HG03342 (cell line): ENCODE measurements at regions not wholly inside any gene's neighbourhood (a gene's known extent, or its start where the extent isn't known, plus 50 kb on each side); places are given as distances from the start of the nearest gene placed in this dataset.
"Not testable (repeated sequence)": the region's sequence is repeated elsewhere in the genome, so short reads cannot be mapped to it uniquely, and the experiment has no call there.

Experiments used
- ATAC-seq: cut with Tn5 transposase; IDR thresholded peaks from one replicate; pipeline ENCODE4 v1.9.1; 2021; ENCODE audit warnings: mild to moderate bottlenecking, moderate library complexity; ENCODE audit not compliant: unreplicated experiment

DNA sequence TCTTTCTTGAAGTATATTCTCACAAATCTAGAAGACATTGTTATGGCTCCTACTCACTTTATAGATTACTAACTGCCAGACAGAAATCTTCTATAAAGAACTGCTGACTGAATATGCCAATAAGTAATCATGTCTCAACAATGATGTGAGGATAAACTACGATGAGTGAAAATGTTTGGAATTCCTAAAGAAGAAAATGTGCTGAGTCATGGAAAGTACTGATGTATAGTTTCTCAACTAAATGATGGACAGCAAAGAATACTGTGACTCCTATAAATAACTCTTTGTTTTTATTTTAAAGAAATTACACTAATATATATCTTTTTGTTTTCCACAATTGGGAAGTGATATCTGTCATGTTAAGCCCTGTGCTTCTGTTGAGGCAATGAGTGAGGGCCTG lies 232.9 kb downstream of the LNPK start:
- ATAC-seq, result no peak

DNA sequence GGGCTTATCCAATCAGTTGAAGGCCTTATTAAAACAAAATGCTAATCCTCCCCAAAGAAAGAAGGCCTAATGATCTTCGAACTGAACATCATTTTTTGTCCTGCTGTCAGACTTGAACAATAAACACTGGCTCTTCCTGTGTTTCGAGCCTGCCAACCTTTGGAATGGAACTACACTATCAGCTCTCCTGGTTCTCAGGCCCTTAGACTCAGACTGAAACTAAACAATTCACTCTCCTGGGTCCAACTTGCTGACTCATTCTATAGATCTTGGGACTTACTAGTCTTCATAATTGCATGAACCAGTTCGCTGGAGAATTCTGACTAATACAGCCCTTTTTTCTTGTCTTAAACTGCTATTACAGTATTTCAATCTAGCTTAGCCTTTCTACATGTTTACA lies 235.2 kb downstream of the LNPK start:
- no peak for ATAC-seq

DNA sequence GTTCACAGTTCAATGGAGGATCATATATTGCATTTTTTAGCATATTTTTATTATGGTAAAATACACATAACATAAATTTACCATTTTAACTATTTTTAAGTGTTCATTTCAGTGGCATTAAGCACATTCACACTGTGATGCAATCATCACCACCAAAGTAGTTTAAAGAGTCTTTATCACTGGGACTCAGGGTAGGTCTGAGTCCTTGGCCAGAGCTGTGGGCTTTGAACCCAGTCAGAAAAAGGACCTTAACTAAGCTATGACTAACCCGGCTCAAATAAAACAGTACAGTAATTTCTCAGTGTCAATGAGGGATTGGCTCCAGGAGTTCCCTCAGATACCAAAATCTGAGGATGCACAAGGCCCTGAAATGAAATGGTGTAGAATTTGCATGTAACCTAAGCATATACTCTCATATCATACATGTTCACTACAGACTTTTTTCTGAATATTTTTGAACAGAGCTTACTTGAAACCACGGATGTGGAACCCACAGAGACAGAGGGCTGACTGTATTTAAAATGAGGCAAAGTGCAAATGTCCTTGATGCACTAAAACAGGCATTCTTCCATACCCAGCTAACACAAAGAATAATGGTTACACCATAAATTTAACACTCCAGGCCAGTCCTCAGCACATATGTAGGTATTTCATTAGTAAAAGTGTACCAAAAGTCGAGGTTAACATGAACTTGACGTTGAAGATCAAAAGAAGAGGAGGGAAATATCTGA lies 246.2 kb downstream of the LNPK start:
- no peak for ATAC-seq

DNA sequence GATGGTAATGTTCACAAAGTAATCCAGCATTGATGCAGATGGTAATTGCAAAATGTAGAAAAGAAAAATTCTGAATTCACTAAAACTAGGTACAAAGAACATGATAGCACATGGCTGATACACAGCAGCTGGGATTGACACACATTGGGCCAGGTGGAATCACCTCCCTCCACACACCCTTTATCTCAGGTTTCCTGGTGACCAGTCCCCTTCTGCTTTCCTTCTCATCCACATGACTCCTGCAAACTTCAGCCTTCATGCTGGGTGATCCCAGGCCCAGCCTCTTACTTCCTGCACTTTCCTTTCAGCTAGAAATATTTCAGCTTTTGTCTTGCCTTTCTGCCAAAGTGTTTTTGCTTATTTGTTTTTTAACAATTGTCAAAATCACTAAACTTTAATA lies 246.9 kb downstream of the LNPK start:
- ATAC-seq, result no peak

DNA sequence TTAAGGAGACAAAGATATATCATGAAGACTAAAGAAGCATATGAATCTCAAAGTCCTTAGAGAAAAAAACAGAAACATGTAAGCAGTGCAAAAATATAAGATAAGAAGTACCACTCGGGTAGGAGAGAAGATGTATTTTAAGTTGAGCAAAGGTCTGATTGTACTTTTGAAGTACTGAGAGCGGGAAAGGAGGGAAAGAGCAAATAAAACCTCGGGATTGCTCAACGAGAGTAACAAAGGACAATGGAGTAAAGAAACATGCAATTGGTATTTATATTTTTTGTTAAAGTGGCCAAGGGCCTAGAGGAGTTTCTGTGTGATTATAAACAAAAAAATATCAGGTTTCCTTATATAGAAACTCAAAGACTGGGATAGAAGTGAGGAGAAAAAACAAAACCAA lies 251.9 kb downstream of the LNPK start:
- no peak for ATAC-seq

DNA sequence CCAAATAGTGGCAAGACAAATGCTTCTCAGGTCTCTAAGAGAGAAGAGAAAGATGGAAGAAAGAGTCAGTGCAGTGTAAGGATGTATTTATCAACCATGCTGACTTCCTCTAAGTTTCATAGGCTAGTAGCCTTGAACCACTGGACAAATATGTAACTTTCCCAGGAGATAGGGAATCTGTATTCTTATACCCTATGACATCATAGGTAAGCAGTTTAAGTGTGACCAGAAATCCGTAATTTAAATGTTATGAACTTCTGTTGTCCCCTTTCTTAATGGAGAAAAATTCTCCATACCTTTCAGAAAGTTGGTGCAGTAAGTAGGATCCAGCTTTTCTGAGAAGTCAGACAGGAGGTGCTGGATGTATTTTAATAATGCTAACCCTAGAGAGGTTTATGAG lies 256.2 kb downstream of the LNPK start:
- no peak for ATAC-seq

DNA sequence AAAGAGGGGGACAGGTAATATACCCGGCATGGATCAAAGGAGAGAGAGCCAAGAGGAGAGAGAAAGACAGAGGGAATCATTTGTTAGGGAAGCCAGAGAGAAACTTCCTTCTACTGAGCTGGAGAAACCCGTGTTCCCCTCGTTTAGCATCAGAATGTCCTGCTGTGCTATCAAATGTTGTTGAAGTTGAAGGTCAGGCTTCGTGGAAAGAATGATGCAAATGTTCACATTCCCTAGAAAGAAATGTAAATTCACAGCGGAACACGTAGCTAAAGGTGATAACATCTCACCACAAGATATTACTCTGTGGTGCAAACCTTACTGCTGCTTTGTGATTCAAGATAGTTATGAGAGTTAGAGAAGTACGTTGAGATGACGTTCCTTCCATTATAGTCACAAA lies 258.1 kb downstream of the LNPK start:
- no peak for ATAC-seq

DNA sequence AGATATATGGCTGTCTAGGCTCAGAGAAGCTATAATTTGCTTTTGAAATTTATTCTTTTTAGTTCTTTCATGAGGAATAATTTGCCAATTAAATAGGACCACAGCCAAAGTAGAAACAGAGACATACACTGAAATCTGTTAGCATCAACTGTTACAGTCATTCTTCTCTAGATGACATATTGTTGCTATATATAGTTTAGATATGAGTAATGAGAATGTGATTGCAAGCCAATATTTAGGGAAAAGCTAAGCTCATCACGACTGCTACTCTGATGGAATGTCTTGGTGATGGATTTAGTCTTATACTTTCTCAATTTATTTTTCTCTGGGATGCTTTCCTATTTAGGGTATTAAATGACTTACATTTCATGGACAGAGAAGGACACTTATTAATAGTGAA lies 259.1 kb downstream of the LNPK start:
- no peak for ATAC-seq

DNA sequence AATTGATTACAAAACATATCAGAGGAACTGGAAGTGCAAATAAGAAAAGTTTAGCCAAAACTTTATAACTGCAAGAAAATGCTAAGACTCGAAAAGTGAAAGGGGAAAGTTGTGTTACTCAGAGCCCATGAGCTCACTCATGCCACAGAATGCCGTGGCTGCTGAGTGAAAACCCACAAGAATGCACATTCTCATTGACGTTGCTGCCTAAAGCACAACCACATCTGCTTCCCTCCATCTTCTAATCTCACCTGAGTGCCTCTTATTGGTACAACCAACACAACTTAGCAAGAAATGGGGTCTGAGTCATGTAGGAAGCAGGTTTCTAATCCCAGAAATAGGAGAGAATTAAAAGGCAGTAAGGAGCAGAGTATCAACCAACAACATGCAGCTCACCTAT lies 259.7 kb downstream of the LNPK start:
- ATAC-seq, result no peak

DNA sequence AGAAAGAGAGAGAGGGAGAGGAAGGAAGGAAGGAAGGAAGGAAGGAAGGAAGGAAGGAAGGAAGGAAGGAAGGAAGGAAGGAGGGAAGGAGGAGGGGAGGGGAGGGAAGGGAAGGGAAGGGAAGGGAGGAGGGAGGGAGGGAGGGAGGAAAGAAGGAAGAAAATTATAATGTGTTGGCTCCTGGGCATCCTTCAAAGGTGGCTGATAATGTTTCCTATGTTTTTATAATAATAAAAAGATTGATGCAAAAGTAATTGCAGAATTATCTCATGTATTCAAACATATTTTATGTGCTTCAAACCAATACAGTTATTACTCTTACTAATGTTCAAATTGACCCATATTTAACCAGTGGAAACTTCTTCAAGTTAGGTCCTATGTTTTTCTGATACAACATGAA lies 260.9 kb downstream of the LNPK start:
- no peak for ATAC-seq

DNA sequence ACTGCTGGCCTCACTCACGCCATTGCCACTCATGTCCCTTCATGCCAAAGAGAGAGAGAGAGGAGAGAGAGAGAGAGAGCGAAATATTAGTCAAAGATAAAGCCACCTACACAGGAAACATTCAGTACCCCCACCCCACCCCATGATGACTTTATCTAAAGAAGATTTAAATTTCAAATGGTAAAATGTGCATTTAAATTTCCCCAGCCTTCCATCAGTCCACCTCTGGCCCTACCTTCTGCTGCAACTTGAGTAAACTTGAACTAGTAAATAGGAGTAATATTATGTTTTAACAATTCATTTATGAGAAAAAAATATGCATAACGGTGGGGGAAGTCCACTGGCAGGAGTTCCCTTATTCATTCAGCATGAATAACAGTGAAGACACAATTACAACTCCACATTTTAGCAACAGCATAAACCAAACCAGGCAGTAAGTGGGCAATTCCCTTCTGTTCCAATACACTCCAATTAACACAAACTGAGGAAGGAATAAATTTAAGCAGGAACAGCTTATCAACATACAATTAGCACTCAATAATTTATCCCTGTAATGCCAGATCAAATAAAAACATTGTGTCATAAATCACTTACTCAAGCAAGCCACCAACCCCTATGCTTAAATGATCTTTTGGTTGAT lies 264.2 kb downstream of the LNPK start:
- no peak for ATAC-seq

DNA sequence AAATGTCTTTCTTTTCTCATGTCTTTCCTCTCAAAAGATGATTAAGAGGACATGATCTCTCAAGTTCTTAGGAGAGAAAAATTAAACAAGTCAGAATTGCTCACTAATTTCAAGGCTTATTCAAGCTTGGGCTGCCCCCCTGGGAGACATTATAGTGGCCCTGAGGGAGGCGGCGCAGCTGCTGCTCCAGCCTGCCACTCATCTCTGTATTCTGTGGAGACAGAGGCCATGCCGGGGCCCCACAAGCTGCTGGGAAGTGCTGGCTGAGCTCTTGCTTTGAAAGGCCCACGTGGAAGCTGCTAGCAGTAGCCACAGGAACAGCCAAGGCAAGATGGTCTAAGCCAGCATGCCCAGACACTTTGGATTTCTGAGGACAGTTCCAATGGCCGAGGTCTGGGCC lies 267.4 kb downstream of the LNPK start:
- ATAC-seq, result no peak

DNA sequence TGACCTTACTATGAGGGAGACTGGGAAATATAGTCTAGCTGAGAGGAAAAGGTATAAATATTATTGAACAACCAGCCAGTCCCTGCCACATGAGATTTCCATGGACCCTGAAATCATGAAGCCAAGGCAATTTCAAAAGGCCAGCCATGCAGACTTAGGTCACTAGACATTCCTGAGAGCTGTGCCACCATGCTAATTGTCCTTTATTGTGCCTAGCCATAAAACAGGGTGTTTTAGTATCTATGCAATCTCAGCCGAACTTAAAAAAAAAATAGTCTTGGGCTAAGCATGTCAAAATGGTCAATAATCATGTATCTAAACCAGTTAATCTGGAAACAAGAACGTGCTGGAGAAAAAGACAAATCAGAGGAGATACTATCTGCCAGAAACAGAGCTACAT lies 269.5 kb downstream of the LNPK start:
- ATAC-seq, result no peak

DNA sequence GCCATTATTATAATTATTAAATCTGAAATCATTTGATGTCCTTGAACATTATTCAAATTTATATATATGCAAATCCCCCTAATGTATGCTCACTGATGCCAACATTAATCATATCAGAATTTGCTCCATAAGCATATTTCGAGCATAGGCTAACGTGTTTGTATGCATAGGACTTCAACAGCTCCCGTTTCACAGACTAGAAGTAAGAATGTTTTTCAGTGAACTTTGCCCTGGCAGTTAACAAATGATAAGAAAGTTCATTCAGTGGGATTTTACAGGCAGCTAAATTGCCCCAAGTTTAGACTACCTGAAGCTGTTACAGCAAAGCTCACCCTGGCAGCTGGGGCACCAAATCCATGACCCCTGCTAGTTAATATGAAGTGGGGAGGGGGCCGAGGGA lies 272.0 kb downstream of the LNPK start:
- ATAC-seq, result no peak

DNA sequence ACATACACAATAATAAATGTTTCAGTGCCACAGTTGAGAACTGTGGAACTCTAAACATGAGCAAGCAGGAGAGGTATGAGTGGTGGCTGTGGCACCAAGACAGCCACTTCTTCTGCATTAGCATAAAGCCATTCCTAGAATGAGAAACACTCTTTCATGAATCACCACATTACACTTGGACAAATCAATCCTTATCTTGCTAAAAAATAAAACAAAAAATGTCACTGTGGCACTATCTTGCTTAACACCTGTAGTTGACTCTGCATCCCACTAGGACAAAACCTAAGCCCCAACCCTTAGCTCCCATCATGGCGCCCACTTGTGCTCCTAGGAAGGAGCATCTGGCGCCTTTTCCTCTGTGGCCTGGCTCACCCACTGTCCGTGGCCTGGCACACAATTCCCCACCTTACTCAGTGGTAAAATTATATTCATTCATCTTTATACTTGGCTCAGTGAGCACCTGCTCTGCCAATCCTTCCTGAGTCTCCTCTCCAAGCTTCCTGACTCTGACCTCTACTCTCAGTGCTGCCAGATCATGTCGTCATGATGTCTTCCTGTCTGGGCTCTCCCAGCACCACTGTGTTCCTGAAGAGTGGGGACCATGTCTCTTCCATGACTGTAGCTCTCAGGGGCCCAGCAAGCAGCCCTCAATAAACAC lies 272.9 kb downstream of the LNPK start:
- ATAC-seq, result no peak

DNA sequence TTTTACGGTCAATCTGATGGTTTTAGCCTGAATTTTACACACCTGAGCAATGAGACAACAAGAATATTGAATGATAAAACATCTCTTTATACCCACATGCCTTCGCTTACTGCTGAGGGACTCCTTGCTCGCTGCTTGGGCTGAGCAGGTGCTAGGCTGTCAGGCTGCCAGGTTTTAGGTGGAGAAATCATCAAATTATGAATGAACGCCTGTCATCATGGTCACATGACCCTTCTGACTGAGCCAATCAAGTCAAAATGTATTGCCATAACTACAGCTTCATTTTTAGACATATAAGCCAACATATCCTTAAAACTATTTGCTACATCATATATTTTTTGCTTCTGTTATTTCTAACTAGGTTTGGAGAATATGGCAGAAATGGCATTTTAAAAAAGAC lies 274.0 kb downstream of the LNPK start:
- no peak for ATAC-seq

DNA sequence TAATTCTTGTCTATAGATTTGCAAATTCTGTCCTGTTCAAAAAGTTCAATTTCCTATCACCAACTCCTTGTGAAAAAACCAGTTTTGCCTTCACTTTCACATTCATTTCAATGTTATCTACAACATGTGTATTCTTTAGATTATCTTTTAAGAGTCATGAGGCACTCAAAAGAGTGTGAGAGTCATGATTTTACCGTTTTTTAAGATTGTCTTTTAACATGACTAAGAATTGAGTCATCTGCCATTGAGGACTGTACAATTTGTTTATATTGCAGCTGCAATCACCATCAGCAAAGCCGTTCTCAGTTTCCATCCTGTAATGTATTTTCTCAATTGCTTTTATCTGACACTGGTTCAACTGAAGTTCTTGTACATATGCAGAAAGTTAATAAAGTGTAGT lies 275.8 kb downstream of the LNPK start:
- no peak for ATAC-seq

DNA sequence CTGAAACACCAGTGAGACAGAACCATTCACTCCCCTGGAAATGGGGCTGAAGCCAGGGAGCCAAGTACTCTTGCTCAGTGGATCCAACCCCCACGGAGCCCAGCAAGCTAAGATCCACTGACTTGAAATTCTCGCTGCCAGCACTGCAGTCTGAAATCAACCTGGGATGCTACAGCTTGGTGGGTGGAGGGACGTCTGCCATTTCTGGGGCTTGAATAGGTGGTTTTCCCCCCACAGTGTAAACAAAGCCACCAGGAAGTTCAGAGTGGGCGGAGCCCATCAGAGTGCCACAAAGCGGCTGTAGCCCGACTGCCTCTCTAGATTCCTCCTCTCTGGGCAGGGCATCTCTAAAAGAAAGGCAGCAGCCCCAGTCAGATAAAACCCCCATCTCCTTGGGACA lies 292.8 kb downstream of the LNPK start:
- no peak for ATAC-seq

DNA sequence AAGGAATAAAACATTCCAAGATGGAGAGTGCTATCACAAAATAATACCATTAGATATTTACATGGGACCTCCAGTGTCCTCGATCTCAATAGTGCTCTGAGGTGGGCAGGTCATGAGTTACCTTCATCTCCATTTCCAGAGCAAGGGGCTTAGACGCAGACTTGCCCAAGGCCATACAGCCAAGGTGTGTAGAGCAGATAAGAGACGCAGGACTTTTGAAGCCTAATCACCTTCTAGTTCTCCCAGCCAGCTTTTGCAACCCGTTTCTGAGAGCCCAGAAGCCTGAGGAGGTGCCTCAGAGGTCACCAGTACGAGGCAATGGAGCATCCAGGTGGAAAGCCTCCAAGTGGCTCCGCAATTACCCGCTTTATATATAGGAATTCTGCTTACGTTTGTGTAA lies 294.7 kb downstream of the LNPK start:
- ATAC-seq, result no peak

DNA sequence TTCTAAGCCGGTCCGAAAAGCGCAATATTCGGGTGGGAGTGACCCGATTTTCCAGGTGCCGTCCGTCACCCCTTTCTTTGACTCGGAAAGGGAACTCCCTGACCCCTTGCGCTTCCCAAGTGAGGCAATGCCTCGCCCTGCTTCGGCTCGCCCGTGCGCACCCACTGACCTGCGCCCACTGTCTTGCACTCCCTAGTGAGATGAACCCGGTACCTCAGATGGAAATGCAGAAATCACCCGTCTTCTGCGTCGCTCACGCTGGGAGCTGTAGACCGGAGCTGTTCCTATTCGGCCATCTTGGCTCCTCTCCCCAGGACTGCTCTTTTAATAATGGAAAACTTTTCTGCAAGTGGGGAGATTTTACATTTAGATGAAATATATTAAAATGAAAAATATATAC lies 297.5 kb downstream of the LNPK start:
- not testable (repeated sequence) for ATAC-seq

DNA sequence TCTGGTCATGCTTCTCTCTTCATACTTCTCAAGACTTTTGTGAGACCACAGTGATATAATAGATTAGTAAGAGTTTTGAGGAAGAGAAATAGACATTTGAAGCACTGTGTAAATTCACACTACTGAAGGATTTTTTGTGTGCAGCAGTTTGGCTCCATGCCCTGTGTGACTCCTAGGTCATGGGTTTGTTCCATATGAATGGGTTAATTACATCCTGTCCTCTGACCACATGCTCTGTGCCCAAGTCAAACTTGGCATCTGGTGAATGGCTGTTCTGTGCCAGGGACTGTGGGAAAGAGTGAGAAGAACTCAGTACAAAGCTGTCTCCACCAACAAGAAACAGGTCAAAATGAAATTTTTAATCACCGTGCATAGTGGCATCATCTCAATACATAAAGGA lies 304.0 kb downstream of the LNPK start:
- ATAC-seq, result no peak

DNA sequence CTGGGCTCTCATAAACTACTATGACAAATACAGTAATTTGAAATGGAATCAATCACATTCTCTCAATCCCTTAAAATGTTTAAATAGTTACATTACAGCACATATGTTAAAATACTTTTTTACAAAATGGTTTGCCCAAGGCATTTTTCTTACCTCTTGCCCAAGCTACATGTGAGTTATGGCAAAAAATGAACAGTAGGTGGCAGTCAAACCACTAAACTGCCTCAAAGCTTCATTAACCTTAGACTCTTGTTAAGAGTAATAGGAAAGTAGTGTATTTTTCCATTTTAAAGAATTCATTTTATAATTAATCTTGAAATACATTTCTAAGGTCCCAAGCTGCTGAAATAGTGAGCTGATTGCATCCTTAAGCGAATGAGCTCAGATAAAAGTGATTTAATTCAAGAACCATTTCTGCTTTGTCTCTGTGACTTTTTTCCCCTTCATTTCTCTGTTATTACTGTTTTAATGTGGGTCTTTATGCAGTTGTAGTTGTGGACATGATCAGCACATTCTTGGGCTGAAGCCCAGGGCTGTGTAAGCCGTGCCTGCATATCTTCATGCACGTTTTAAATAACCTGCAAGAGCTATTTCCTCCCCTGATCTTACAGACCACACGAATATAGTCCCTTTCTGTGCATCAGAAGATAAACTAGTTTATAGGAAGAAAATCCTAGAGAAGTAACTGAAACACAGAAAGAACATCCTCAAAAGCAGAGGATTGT lies 311.8 kb downstream of the LNPK start:
- peak; percentile 66 for ATAC-seq
